ENCODE measurements at regions not wholly inside any gene's neighbourhood (a gene's known extent, or its start where the extent isn't known, plus 50 kb on each side); places are given as distances from the start of the nearest gene placed in this dataset.

DNA sequence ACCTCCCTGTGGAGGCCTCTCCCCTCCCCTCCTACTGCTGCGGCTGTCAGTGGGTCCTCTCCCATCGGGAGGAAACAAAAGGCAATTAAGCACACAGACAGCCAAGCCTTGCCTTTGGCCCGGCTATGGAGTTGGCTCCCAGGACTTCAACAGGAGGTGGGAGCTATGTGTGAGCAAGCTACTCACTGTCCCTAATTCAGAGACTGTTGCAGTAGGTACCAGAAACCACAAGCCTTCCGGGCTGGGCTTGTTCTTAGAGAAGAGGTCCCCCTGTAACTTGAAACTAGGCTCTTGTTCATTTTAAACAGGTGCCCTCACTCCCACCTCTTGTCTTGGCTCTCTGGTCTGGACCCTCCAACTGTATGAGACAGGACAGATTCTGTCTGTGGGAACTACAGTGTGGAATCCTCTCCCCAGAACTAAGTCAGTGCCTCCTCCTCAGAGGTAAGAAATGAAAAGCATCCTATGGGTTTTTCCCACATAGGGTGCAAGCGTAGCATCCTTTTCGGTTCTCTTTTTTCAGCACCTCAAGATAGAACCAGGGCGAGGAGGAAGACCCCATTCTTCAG lies 561.1 kb downstream of the EBF1 start:
- H2AFZ ChIP-seq (ENCODE audit: low read length): no peak overlapping the region
- ATAC-seq (no peak), FAIRE-seq (no peak), DNase-seq (ENCODE audit: low spot score) (no peak)
- H3K79me2 ChIP-seq (ENCODE audit: insufficient read depth, low read length): no peaks in the 10 kb centered on the region
- POLR2A ChIA-PET: no interaction called here
- no peak overlapping the region for H3K4me2 ChIP-seq (ENCODE audit: low read depth, low read length)
- no peaks in the 10 kb centered on the region for H3K27me3 ChIP-seq (ENCODE audit: control insufficient read depth in 1 of 2, insufficient read depth in 2 of 2, low read length in 2 of 2)
- no peaks in the 10 kb centered on the region for H3K36me3 ChIP-seq (replicated peaks in 1 of 2; ENCODE audit: control insufficient read depth in 1 of 2, insufficient read depth in 2 of 2, low read length in 2 of 2)
- TF ChIP-seq HOXD1 (CRISPR knock-in tag; IDR thresholded peaks at IDR 0.05) (no peak), YEATS4 (CRISPR knock-in tag; IDR thresholded peaks at IDR 0.05; ENCODE audit: borderline replicate concordance) (no peak), TARDBP (CRISPR knock-in tag; IDR thresholded peaks at IDR 0.05) (no peak), ZSCAN9 (CRISPR knock-in tag; IDR thresholded peaks at IDR 0.05; ENCODE audit: borderline replicate concordance) (no peak), MYC (CRISPR knock-in tag; IDR thresholded peaks at IDR 0.05; ENCODE audit: borderline replicate concordance) (no peak), ZNF121 (CRISPR knock-in tag; IDR thresholded peaks at IDR 0.05) (no peak), KLF12 (CRISPR knock-in tag; IDR thresholded peaks at IDR 0.05; ENCODE audit: borderline replicate concordance) (no peak), ATM (IDR thresholded peaks at IDR 0.05; ENCODE audit: borderline replicate concordance) (no peak), ZNF564 (CRISPR knock-in tag; IDR thresholded peaks at IDR 0.05) (no peak), HOXA9 (CRISPR knock-in tag; IDR thresholded peaks at IDR 0.05; ENCODE audit: borderline replicate concordance) (no peak), ZNF766 (CRISPR knock-in tag; IDR thresholded peaks at IDR 0.05; ENCODE audit: borderline replicate concordance) (no peak), SNRNP70 (IDR thresholded peaks at IDR 0.05; ENCODE audit: low read depth, low read length) (no peak)
- TF ChIP-seq, protein P1, sequence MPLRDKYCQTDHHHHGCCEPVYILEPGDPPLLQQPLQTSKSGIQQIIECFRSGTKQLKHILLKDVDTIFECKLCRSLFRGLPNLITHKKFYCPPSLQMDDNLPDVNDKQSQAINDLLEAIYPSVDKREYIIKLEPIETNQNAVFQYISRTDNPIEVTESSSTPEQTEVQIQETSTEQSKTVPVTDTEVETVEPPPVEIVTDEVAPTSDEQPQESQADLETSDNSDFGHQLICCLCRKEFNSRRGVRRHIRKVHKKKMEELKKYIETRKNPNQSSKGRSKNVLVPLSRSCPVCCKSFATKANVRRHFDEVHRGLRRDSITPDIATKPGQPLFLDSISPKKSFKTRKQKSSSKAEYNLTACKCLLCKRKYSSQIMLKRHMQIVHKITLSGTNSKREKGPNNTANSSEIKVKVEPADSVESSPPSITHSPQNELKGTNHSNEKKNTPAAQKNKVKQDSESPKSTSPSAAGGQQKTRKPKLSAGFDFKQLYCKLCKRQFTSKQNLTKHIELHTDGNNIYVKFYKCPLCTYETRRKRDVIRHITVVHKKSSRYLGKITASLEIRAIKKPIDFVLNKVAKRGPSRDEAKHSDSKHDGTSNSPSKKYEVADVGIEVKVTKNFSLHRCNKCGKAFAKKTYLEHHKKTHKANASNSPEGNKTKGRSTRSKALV (CRISPR knock-in tag; IDR thresholded peaks at IDR 0.05): no peak
- TF ChIP-seq, protein P2, sequence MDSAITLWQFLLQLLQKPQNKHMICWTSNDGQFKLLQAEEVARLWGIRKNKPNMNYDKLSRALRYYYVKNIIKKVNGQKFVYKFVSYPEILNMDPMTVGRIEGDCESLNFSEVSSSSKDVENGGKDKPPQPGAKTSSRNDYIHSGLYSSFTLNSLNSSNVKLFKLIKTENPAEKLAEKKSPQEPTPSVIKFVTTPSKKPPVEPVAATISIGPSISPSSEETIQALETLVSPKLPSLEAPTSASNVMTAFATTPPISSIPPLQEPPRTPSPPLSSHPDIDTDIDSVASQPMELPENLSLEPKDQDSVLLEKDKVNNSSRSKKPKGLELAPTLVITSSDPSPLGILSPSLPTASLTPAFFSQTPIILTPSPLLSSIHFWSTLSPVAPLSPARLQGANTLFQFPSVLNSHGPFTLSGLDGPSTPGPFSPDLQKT (CRISPR knock-in tag; IDR thresholded peaks at IDR 0.05; ENCODE audit: borderline replicate concordance): no peak
- TF ChIP-seq, protein P3, sequence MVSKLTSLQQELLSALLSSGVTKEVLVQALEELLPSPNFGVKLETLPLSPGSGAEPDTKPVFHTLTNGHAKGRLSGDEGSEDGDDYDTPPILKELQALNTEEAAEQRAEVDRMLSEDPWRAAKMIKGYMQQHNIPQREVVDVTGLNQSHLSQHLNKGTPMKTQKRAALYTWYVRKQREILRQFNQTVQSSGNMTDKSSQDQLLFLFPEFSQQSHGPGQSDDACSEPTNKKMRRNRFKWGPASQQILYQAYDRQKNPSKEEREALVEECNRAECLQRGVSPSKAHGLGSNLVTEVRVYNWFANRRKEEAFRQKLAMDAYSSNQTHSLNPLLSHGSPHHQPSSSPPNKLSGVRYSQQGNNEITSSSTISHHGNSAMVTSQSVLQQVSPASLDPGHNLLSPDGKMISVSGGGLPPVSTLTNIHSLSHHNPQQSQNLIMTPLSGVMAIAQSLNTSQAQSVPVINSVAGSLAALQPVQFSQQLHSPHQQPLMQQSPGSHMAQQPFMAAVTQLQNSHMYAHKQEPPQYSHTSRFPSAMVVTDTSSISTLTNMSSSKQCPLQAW (CRISPR knock-in tag; IDR thresholded peaks at IDR 0.05): no peak
- TF ChIP-seq, protein P4, sequence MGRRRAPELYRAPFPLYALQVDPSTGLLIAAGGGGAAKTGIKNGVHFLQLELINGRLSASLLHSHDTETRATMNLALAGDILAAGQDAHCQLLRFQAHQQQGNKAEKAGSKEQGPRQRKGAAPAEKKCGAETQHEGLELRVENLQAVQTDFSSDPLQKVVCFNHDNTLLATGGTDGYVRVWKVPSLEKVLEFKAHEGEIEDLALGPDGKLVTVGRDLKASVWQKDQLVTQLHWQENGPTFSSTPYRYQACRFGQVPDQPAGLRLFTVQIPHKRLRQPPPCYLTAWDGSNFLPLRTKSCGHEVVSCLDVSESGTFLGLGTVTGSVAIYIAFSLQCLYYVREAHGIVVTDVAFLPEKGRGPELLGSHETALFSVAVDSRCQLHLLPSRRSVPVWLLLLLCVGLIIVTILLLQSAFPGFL (CRISPR knock-in tag; IDR thresholded peaks at IDR 0.05): no peak
- TF ChIP-seq, protein P5, sequence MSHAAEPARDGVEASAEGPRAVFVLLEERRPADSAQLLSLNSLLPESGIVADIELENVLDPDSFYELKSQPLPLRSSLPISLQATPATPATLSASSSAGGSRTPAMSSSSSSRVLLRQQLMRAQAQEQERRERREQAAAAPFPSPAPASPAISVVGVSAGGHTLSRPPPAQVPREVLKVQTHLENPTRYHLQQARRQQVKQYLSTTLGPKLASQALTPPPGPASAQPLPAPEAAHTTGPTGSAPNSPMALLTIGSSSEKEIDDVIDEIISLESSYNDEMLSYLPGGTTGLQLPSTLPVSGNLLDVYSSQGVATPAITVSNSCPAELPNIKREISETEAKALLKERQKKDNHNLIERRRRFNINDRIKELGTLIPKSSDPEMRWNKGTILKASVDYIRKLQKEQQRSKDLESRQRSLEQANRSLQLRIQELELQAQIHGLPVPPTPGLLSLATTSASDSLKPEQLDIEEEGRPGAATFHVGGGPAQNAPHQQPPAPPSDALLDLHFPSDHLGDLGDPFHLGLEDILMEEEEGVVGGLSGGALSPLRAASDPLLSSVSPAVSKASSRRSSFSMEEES (CRISPR knock-in tag; IDR thresholded peaks at IDR 0.05): no peak
- TF ChIP-seq, protein P6, sequence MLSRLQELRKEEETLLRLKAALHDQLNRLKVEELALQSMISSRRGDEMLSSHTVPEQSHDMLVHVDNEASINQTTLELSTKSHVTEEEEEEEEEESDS (CRISPR knock-in tag; IDR thresholded peaks at IDR 0.05; ENCODE audit: borderline replicate concordance): no peak
- no peaks in the 10 kb centered on the region for H4K20me1 ChIP-seq (ENCODE audit: insufficient read depth, low read length)
- H3K4me3 ChIP-seq (replicated peaks in 1 of 3; ENCODE audit: insufficient read depth in 1 of 3, low read depth in 2 of 3, low read length in 3 of 3): no peak overlapping the region
- in situ Hi-C loops (cut with HindIII; ENCODE audit: extremely low pct_ligation_motif_present, low pct_unique_long_range_greater_than_20kb): no loop called here
- intact Hi-C loops (cut with micrococcal nuclease; ENCODE audit: unreplicated experiment): no loop called here
- H3K9me3 ChIP-seq (ENCODE audit: low read length): no peaks in the 10 kb centered on the region
- 16% methylated on average over 7 of the region's 7 CpGs for WGBS (ENCODE audit: low lambda C conversion rate)
- H3K27ac ChIP-seq (ENCODE audit: extremely low read length, insufficient read depth, low read length): no peak overlapping the region
- no peaks in the 10 kb centered on the region for H3K4me1 ChIP-seq (ENCODE audit: insufficient read depth, low read length)
- H3K9ac ChIP-seq (ENCODE audit: insufficient read depth, low read depth, low read length): no peak overlapping the region
- no TSS peak for BruUV-seq (replicated peaks)
- CTCF ChIA-PET (ENCODE audit: low intra/inter-chr PET ratio, low total read pairs): no interaction called here
